GM12878 (cell line): ENCODE measurements at regions not wholly inside any gene's neighbourhood (a gene's known extent, or its start where the extent isn't known, plus 50 kb on each side); places are given as distances from the start of the nearest gene placed in this dataset. TPM values are rescaled to one million over a fixed set of nuclear protein-coding genes. Genes with fewer than 3 reads are reported as not detected.

Experiments used
- ATAC-seq: fragments of 200-7000 bp; cut with Tn5 transposase; 3 replicates; pipeline ENCODE4 v1.9.1; 2020; ENCODE audit warnings: mild to moderate bottlenecking, moderate library complexity
- BruUV-seq: library from RNA; stranded (reverse); fragments of 400-500 nt; replicated peaks from 2 replicates; lab custom pipeline; 2021; lab: Mats Ljungman, UMichigan
- CTCF ChIA-PET: fragments of 300-600 bp; sonication (Branson Sonifier 250); formaldehyde crosslinking; extraction: SDS; loops from one replicate; lab custom pipeline; 2021; ENCODE audit warnings: inconsistent platforms; lab: Yijun Ruan, JAX
- POLR2A ChIA-PET: fragments of 350-600 bp; formaldehyde crosslinking; extraction: SDS; loops from one replicate; lab custom pipeline; 2021; ENCODE audit warnings: inconsistent platforms; lab: Charles Lee
- RAD21 ChIA-PET: fragments of 300-600 bp; sonication (Branson Sonifier 250); formaldehyde crosslinking; loops from one replicate; lab custom pipeline; 2023; ENCODE audit warnings: antibody characterized with exemption; ENCODE audit not compliant: unreplicated experiment; lab: Charles Lee
- SMC1A ChIA-PET: fragments of 300-600 bp; sonication (Branson Sonifier 250); formaldehyde crosslinking; loops from one replicate; lab custom pipeline; 2023; ENCODE audit not compliant: unreplicated experiment, uncharacterized antibody; lab: Charles Lee
- DNase-seq: peaks from one replicate; pipeline ENCODE4 v3.0.0-alpha.2; 2011; ENCODE audit warnings: low read depth, low spot score
- FAIRE-seq: peaks from 3 replicates; lab custom pipeline; 2011; peaks lifted over from hg19 to GRCh38; lab: Jason Lieb, UNC
- H2AFZ ChIP-seq: 2 replicates; pipeline ENCODE4 v1.6.0; 2011; ENCODE audit warnings: low read depth, low read length, control low read depth; ENCODE audit not compliant: control insufficient read depth
- H3K27ac ChIP-seq: 2 replicates; pipeline ENCODE4 v1.5.1; 2011; ENCODE audit warnings: control low read depth; ENCODE audit not compliant: control insufficient read depth, insufficient read depth
- H3K27me3 ChIP-seq, 2 experiments: replicated peaks in 1 of 2; 2 replicates each; pipeline versions ENCODE4 v1.6.0 to v1.6.1; 2011; ENCODE audit warnings: low read length in 1 of 2; ENCODE audit not compliant: control insufficient read depth in 2 of 2, insufficient read depth in 2 of 2
- H3K36me3 ChIP-seq, 2 experiments: 2 replicates each; pipeline ENCODE4 v1.5.1; 2011; ENCODE audit warnings: low read length in 1 of 2; ENCODE audit not compliant: control insufficient read depth in 2 of 2, insufficient read depth in 2 of 2
- H3K4me1 ChIP-seq: 2 replicates; pipeline ENCODE4 v1.6.1; 2011; ENCODE audit warnings: mild to moderate bottlenecking, low read length, moderate library complexity, mixed read lengths; ENCODE audit not compliant: control insufficient read depth, insufficient read depth
- H3K4me2 ChIP-seq: 2 replicates; pipeline ENCODE4 v1.6.0; 2011; ENCODE audit warnings: control low read depth; ENCODE audit not compliant: control insufficient read depth, insufficient read depth
- H3K4me3 ChIP-seq: fragments of 200-600 bp; sonication (generic); 2 replicates; pipeline ENCODE4 v1.5.1; 2016
- H3K79me2 ChIP-seq: 2 replicates; pipeline ENCODE4 v1.6.0; 2011; ENCODE audit warnings: low read length; ENCODE audit not compliant: control insufficient read depth, insufficient read depth
- H3K9ac ChIP-seq: 2 replicates; pipeline ENCODE4 v1.8.0; 2011; ENCODE audit warnings: low read length, control low read depth, mixed read lengths; ENCODE audit not compliant: control insufficient read depth, insufficient read depth
- H3K9me3 ChIP-seq: replicated peaks from 3 replicates; pipeline ENCODE4 v1.5.1; 2011; ENCODE audit warnings: mild to moderate bottlenecking, low read length; ENCODE audit not compliant: control insufficient read depth, insufficient read depth
- H4K20me1 ChIP-seq: 2 replicates; pipeline ENCODE4 v1.6.0; 2011; ENCODE audit not compliant: control insufficient read depth, insufficient read depth
- ATF3 ChIP-seq: IDR thresholded peaks from 2 replicates; pipeline ENCODE4 v1.6.1; 2011; ENCODE audit warnings: low read depth, mild to moderate bottlenecking, low read length, moderate library complexity, borderline replicate concordance; ENCODE audit errors: extremely low read depth
- HDAC6 ChIP-seq: fragments of 200-600 bp; sonication (generic); IDR thresholded peaks from one replicate; pipeline ENCODE4 v1.8.0; 2017; ENCODE audit warnings: antibody characterized with exemption; ENCODE audit not compliant: unreplicated experiment
- IKZF2 ChIP-seq, 2 experiments: fragments of 450-650 bp; IDR thresholded peaks; 2 replicates each; pipeline ENCODE4 v1.6.1; 2017; ENCODE audit warnings: mild to moderate bottlenecking in 2 of 2, moderate library complexity in 2 of 2
- NFIC ChIP-seq: IDR thresholded peaks from 2 replicates; pipeline ENCODE4 v1.6.1; 2012; ENCODE audit warnings: low read depth, mild to moderate bottlenecking, inconsistent platforms, low read length, moderate library complexity
- SREBF2 ChIP-seq: IDR thresholded peaks from 2 replicates; pipeline ENCODE4 v1.6.1; 2012; ENCODE audit warnings: mild to moderate bottlenecking, low read length
- WGBS: methylation state at CpG from one replicate; pipeline ENCODE4 v1.1.6; 2016; ENCODE audit warnings: low lambda C conversion rate; ENCODE audit not compliant: insufficient replicate concordance, insufficient coverage; ENCODE audit errors: missing lambda C conversion rate; 5-methylcytosine and 5-hydroxymethylcytosine counted together
- in situ Hi-C: fragments of 300-500 bp; cut with MboI; formaldehyde crosslinking; loops from 9 replicates; pipeline ENCODE4 v1.14.3; 2018; ENCODE audit warnings: mixed read lengths
- intact Hi-C: fragments of 100-400 bp; cut with micrococcal nuclease; formaldehyde crosslinking; loops from one replicate; pipeline ENCODE4 v1.14.2; 2022; ENCODE audit not compliant: unreplicated experiment
- small RNA-seq: library from RNA; depleted of rRNA; stranded (forward); fragments of <200 nt; gene quantifications from one replicate; pipeline ENCODE3, GENCODE V24; 2014
- TF ChIP-seq, protein P1 (sequence below): IDR thresholded peaks from 2 replicates; pipeline ENCODE4 v1.6.1; 2012; ENCODE audit warnings: low read length, inconsistent platforms

DNA sequence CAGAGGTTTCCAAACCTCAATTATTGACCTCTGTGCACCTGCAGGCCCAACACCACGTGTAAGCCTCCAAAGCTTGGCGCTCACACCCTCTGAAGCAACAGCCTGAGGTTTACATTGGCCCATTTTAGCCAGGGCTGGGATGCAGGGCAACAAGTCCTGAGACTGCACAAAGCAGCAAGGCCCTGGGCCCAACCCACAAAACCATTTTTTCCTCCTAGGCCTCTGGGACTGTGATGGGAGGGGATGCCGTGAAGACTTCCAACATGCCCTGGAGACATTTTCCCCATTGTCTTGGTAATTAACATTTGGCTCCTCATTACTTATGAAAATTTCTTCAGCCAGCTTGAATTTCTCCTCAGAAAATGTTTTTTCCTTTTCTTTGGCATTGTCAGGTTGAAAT lies 54.9 kb upstream of the CNKSR2 start:
- Histone ChIP-seq H3K79me2 (no peaks in the 10 kb centered on the region), H3K9ac (no peak overlapping the region), H3K4me1 (no peaks in the 10 kb centered on the region), H3K4me3 (no peak overlapping the region), H3K27ac (no peak overlapping the region), H3K9me3 (no peaks in the 10 kb centered on the region), H3K4me2 (no peak overlapping the region), H3K36me3 (no peaks in the 10 kb centered on the region), H2AFZ (no peak overlapping the region), H4K20me1 (no peaks in the 10 kb centered on the region), H3K27me3 (no peaks in the 10 kb centered on the region)
- ChIA-PET CTCF (no interaction called here), POLR2A (no interaction called here), SMC1A (no interaction called here), RAD21 (no interaction called here)
- DNase-seq (no peak), ATAC-seq (no peak), FAIRE-seq (no peak)
- in situ Hi-C loops (no loop called here), intact Hi-C loops (no loop called here)
- BruUV-seq = no TSS peak
- WGBS = 19% methylated on average over 3 of the region's 3 CpGs
- no peak for TF ChIP-seq SREBF2
- no peak for TF ChIP-seq HDAC6
- no peak for TF ChIP-seq NFIC
- no peak for TF ChIP-seq ATF3
- TF ChIP-seq IKZF2 (IDR thresholded peaks at IDR 0.05) = no peak
- TF ChIP-seq, protein P1, sequence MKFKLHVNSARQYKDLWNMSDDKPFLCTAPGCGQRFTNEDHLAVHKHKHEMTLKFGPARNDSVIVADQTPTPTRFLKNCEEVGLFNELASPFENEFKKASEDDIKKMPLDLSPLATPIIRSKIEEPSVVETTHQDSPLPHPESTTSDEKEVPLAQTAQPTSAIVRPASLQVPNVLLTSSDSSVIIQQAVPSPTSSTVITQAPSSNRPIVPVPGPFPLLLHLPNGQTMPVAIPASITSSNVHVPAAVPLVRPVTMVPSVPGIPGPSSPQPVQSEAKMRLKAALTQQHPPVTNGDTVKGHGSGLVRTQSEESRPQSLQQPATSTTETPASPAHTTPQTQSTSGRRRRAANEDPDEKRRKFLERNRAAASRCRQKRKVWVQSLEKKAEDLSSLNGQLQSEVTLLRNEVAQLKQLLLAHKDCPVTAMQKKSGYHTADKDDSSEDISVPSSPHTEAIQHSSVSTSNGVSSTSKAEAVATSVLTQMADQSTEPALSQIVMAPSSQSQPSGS = no peak

Small RNA genes lying in the stretch of these regions (small RNA-seq; reads per million reads assigned to genes)
- not detected for gene RNU6-133P
